Karpas-422 (cell line): ENCODE measurements at regions not wholly inside any gene's neighbourhood (a gene's known extent, or its start where the extent isn't known, plus 50 kb on each side); places are given as distances from the start of the nearest gene placed in this dataset.

Source experiments
- DNase-seq: peaks from one replicate; pipeline ENCODE4 v3.0.0-alpha.2; 2015
- H2AFZ ChIP-seq: fragments of 200-600 bp; sonication (generic); 2 replicates; pipeline ENCODE4 v1.6.1; 2014; ENCODE audit warnings: antibody characterized with exemption, low read length, mixed read lengths
- H3K27ac ChIP-seq: fragments of 200-600 bp; sonication (generic); 2 replicates; pipeline ENCODE4 v1.5.1; 2014; ENCODE audit warnings: mild to moderate bottlenecking, low read length, moderate library complexity
- H3K27me3 ChIP-seq: fragments of 200-600 bp; sonication (generic); 2 replicates; pipeline ENCODE4 v1.6.1; 2014; ENCODE audit warnings: low read length, mixed read lengths
- H3K36me3 ChIP-seq: fragments of 200-600 bp; sonication (generic); 2 replicates; pipeline ENCODE4 v1.6.1; 2014; ENCODE audit warnings: low read length, mixed read lengths; ENCODE audit not compliant: insufficient read depth
- H3K4me1 ChIP-seq: fragments of 200-600 bp; sonication (generic); 2 replicates; pipeline ENCODE4 v1.6.1; 2014; ENCODE audit warnings: mild to moderate bottlenecking, low read length, mixed read lengths
- H3K4me2 ChIP-seq: fragments of 200-600 bp; sonication (generic); 2 replicates; pipeline ENCODE4 v1.6.1; 2014; ENCODE audit warnings: low read length, low read depth, mild to moderate bottlenecking; ENCODE audit not compliant: poor library complexity, severe bottlenecking
- H3K4me3 ChIP-seq: fragments of 200-600 bp; sonication (generic); 2 replicates; pipeline ENCODE4 v1.5.1; 2014; ENCODE audit warnings: mild to moderate bottlenecking, antibody characterized with exemption, low read length, mixed read lengths
- H3K79me2 ChIP-seq: fragments of 200-600 bp; sonication (generic); 2 replicates; pipeline ENCODE4 v1.6.1; 2014; ENCODE audit warnings: mild to moderate bottlenecking, low read length, mixed read lengths
- H3K9ac ChIP-seq: fragments of 200-600 bp; sonication (generic); 2 replicates; pipeline ENCODE4 v1.6.0; 2014; ENCODE audit warnings: low read length
- H3K9me2 ChIP-seq: fragments of 200-600 bp; sonication (generic), shearing (Covaris generic); replicated peaks from 2 replicates; pipeline ENCODE4 v1.6.0; 2014; ENCODE audit warnings: mild to moderate bottlenecking, low read length, moderate library complexity; ENCODE audit not compliant: insufficient read depth
- H3K9me3 ChIP-seq: fragments of 300-700, 200-600 bp; sonication (generic); 2 replicates; pipeline ENCODE4 v1.6.1; 2014; ENCODE audit warnings: low read length, mixed read lengths
- H4K20me1 ChIP-seq: fragments of 200-600 bp; sonication (generic); 2 replicates; pipeline ENCODE4 v1.6.1; 2014; ENCODE audit warnings: mild to moderate bottlenecking, antibody characterized with exemption, low read length, low read depth; ENCODE audit not compliant: insufficient read depth

- H3K9ac ChIP-seq, result no peak overlapping the region
- no peaks in the 10 kb centered on the region for H3K9me2 ChIP-seq
- no peaks in the 10 kb centered on the region for H4K20me1 ChIP-seq
- no peaks in the 10 kb centered on the region for H3K9me3 ChIP-seq
- no peak overlapping the region for H3K4me3 ChIP-seq
- no peaks in the 10 kb centered on the region for H3K36me3 ChIP-seq
- H3K79me2 ChIP-seq, result no peaks in the 10 kb centered on the region
- no peaks in the 10 kb centered on the region for H3K27me3 ChIP-seq
- H3K4me2 ChIP-seq, result no peak overlapping the region
- H3K27ac ChIP-seq, result no peak overlapping the region
- DNase-seq, result no peak
- no peaks in the 10 kb centered on the region for H3K4me1 ChIP-seq
- no peak overlapping the region for H2AFZ ChIP-seq
Observed at GRCh38 chr2:145140658-145141057, 620.7 kb upstream of the ZEB2 start.

DNA sequence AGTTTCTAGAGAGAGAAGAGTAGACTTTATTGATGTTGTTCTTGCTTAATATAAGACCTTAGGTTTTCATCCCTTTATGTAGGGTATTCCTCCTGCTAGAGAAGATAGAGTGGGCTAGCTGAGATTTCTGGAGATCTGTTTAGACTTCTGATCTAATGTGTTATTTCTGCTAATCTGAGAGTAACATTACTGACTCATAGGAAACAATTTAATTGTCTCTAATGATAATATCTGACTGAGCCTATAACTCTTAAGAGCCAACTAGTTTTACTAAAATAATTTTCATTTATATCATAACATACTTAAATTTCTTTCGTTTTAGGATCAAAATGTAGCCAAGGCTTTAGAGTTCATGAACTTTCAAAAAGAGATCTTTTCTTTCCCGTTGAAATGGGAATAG is 618.7 kb upstream of the ZEB2 start:
- Histone ChIP-seq H3K4me2 (no peak overlapping the region), H3K9me2 (no peaks in the 10 kb centered on the region), H2AFZ (no peak overlapping the region)

GRCh38 chr2:145137901-145138300 is 618.0 kb upstream of the ZEB2 start:
- no peak overlapping the region for H2AFZ ChIP-seq
- no peaks in the 10 kb centered on the region for H3K27me3 ChIP-seq
- H3K36me3 ChIP-seq, result no peaks in the 10 kb centered on the region
- DNase-seq, result no peak
- no peaks in the 10 kb centered on the region for H3K9me3 ChIP-seq
- H3K4me1 ChIP-seq, result no peaks in the 10 kb centered on the region
- H3K4me3 ChIP-seq, result no peak overlapping the region
- no peaks in the 10 kb centered on the region for H3K79me2 ChIP-seq
- H3K4me2 ChIP-seq, result no peak overlapping the region
- H3K9me2 ChIP-seq, result no peaks in the 10 kb centered on the region
- no peak overlapping the region for H3K27ac ChIP-seq
- no peaks in the 10 kb centered on the region for H4K20me1 ChIP-seq
- no peak overlapping the region for H3K9ac ChIP-seq

More for the DNA sequence above, 618.7 kb upstream of the ZEB2 start:
- Histone ChIP-seq H3K27ac (no peak overlapping the region), H4K20me1 (no peaks in the 10 kb centered on the region), H3K4me3 (no peak overlapping the region), H3K9ac (no peak overlapping the region), H3K4me1 (no peaks in the 10 kb centered on the region), H3K9me3 (no peaks in the 10 kb centered on the region), H3K36me3 (no peaks in the 10 kb centered on the region), H3K79me2 (no peaks in the 10 kb centered on the region), H3K27me3 (no peaks in the 10 kb centered on the region)
- DNase-seq, result no peak

- Histone ChIP-seq H4K20me1 (no peaks in the 10 kb centered on the region), H3K27ac (no peak overlapping the region), H3K4me2 (no peak overlapping the region), H2AFZ (no peak overlapping the region), H3K4me3 (no peak overlapping the region), H3K36me3 (no peaks in the 10 kb centered on the region), H3K27me3 (no peaks in the 10 kb centered on the region), H3K4me1 (no peaks in the 10 kb centered on the region), H3K79me2 (no peaks in the 10 kb centered on the region), H3K9me3 (no peaks in the 10 kb centered on the region), H3K9ac (no peak overlapping the region), H3K9me2 (no peaks in the 10 kb centered on the region)
- DNase-seq, result no peak
Observed at GRCh38 chr2:145137211-145137610, 617.3 kb upstream of the ZEB2 start.

- H3K27me3 ChIP-seq, result no peaks in the 10 kb centered on the region
- H3K27ac ChIP-seq, result no peak overlapping the region
- H3K4me3 ChIP-seq, result no peak overlapping the region
- no peak overlapping the region for H3K4me2 ChIP-seq
- no peaks in the 10 kb centered on the region for H3K36me3 ChIP-seq
- no peaks in the 10 kb centered on the region for H3K9me2 ChIP-seq
- H2AFZ ChIP-seq, result no peak overlapping the region
- no peaks in the 10 kb centered on the region for H3K9me3 ChIP-seq
- H3K9ac ChIP-seq, result no peak overlapping the region
- H3K79me2 ChIP-seq, result no peaks in the 10 kb centered on the region
- no peaks in the 10 kb centered on the region for H4K20me1 ChIP-seq
- no peaks in the 10 kb centered on the region for H3K4me1 ChIP-seq
- DNase-seq, result no peak
Observed at GRCh38 chr2:145136702-145137101, 616.8 kb upstream of the ZEB2 start.

- Histone ChIP-seq H3K9me2 (no peaks in the 10 kb centered on the region), H2AFZ (no peak overlapping the region), H3K36me3 (no peaks in the 10 kb centered on the region), H3K4me3 (no peak overlapping the region), H4K20me1 (no peaks in the 10 kb centered on the region), H3K27ac (no peak overlapping the region), H3K27me3 (no peaks in the 10 kb centered on the region), H3K79me2 (no peaks in the 10 kb centered on the region), H3K4me1 (no peaks in the 10 kb centered on the region), H3K9ac (no peak overlapping the region), H3K9me3 (no peaks in the 10 kb centered on the region), H3K4me2 (no peak overlapping the region)
- no peak for DNase-seq
Observed at GRCh38 chr2:145126146-145126545, 606.2 kb upstream of the ZEB2 start.

DNA sequence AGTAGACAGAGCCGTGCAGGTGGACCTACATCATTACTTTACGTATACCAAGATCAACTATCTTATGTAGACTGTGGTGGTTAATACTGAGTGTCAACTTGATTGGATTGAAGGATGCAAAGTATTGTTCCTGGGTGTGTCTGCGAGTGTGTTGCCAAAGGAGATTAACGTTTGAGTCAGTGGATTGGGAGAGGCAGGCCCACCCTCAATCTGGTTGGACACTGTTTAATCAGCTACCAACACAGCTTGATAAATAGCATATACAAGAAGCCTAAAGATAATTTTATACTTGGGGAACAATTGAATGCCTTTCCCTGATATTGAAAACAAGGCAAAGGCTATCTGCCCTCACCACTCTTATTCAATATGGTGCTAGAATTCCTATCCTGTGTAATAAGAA is 604.2 kb upstream of the ZEB2 start:
- H3K27ac ChIP-seq, result no peak overlapping the region
- H3K4me2 ChIP-seq, result no peak overlapping the region
- no peaks in the 10 kb centered on the region for H3K36me3 ChIP-seq
- no peaks in the 10 kb centered on the region for H3K27me3 ChIP-seq
- H3K9me2 ChIP-seq, result no peaks in the 10 kb centered on the region
- no peaks in the 10 kb centered on the region for H3K4me1 ChIP-seq
- no peak for DNase-seq
- no peaks in the 10 kb centered on the region for H4K20me1 ChIP-seq
- no peaks in the 10 kb centered on the region for H3K79me2 ChIP-seq
- H3K9ac ChIP-seq, result no peak overlapping the region
- H3K4me3 ChIP-seq, result no peak overlapping the region
- no peaks in the 10 kb centered on the region for H3K9me3 ChIP-seq
- no peak overlapping the region for H2AFZ ChIP-seq

- Histone ChIP-seq H3K9me3 (no peaks in the 10 kb centered on the region), H3K4me3 (no peak overlapping the region), H3K27me3 (no peaks in the 10 kb centered on the region), H4K20me1 (no peaks in the 10 kb centered on the region), H3K4me1 (no peaks in the 10 kb centered on the region), H3K4me2 (no peak overlapping the region), H3K79me2 (no peaks in the 10 kb centered on the region), H3K36me3 (no peaks in the 10 kb centered on the region), H3K27ac (no peak overlapping the region), H3K9ac (no peak overlapping the region), H3K9me2 (no peaks in the 10 kb centered on the region), H2AFZ (no peak overlapping the region)
- no peak for DNase-seq
Observed at GRCh38 chr2:145123606-145124005, 603.7 kb upstream of the ZEB2 start.

DNA sequence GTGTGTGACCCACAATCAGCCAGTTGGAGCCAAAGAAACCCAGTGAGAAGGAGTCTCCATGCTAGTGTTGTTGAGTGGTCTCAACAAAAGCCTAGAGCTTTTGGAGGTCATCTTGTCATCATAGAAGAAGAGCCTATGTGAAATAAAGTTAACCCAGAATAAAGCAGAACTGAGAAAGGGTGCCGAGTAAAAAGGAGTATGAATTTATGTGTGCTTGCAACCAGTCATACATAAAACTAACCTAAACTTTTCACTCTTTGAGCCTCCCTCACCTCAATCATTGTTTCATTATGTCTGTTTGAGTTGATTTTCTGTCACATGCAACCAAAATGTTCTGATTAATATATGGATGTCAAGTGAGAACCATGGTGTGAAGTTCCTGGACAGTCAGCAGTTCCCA is 599.3 kb upstream of the ZEB2 start:
- H3K27me3 ChIP-seq, result no peaks in the 10 kb centered on the region
- H3K9me2 ChIP-seq, result 0 out of 2 replicates have a peak, but pooled peaks cover 3% of the 10 kb centered on the region
- H3K27ac ChIP-seq, result no peak overlapping the region
- no peaks in the 10 kb centered on the region for H4K20me1 ChIP-seq
- no peaks in the 10 kb centered on the region for H3K79me2 ChIP-seq
- H3K36me3 ChIP-seq, result no peaks in the 10 kb centered on the region
- no peak overlapping the region for H3K4me3 ChIP-seq
- no peak for DNase-seq
- H3K9me3 ChIP-seq, result no peaks in the 10 kb centered on the region
- H3K4me2 ChIP-seq, result no peak overlapping the region
- H3K4me1 ChIP-seq, result no peaks in the 10 kb centered on the region
- H2AFZ ChIP-seq, result no peak overlapping the region
- H3K9ac ChIP-seq, result no peak overlapping the region
